Bone marrow (tissue), 2 donors: ENCODE measurements at regions not wholly inside any gene's neighbourhood (a gene's known extent, or its start where the extent isn't known, plus 50 kb on each side); places are given as distances from the start of the nearest gene placed in this dataset.
"Not testable (repeated sequence)": the region's sequence is repeated elsewhere in the genome, so short reads cannot be mapped to it uniquely, and the experiment has no call there.

Source experiments
- DNase-seq, 2 donors: peaks; one replicate each; lab custom pipeline; 2025; lab: John Stamatoyannopoulos, UW

- DNase-seq = no peak
Observed at GRCh38 chrX:115968436-115969252, 201.9 kb upstream of the AGTR2 start.

- DNase-seq = no peak
Observed at GRCh38 chrX:115970718-115971117, 199.8 kb upstream of the AGTR2 start.

- DNase-seq = no peak
Observed at GRCh38 chrX:115972717-115973116, 197.8 kb upstream of the AGTR2 start.

GRCh38 chrX:115978068-115978467 is 192.5 kb upstream of the AGTR2 start:
- no peak for DNase-seq

GRCh38 chrX:115983148-115983547 is 187.4 kb upstream of the AGTR2 start:
- DNase-seq = not testable (repeated sequence)

GRCh38 chrX:115987464-115987863 is 183.1 kb upstream of the AGTR2 start:
- DNase-seq = not testable (repeated sequence)

- DNase-seq = no peak
Observed at GRCh38 chrX:115988825-115989224, 181.7 kb upstream of the AGTR2 start.

- no peak for DNase-seq
Observed at GRCh38 chrX:115989686-115990085, 180.9 kb upstream of the AGTR2 start.

GRCh38 chrX:116009346-116009745 is 161.2 kb upstream of the AGTR2 start:
- DNase-seq = no peak

GRCh38 chrX:116009861-116010710 is 160.5 kb upstream of the AGTR2 start:
- DNase-seq = no peak

- no peak for DNase-seq
Observed at GRCh38 chrX:116010939-116011338, 159.6 kb upstream of the AGTR2 start.

GRCh38 chrX:116031331-116031730 is 139.2 kb upstream of the AGTR2 start:
- no peak for DNase-seq
